ENCODE measurements at regions not wholly inside any gene's neighbourhood (a gene's known extent, or its start where the extent isn't known, plus 50 kb on each side); places are given as distances from the start of the nearest gene placed in this dataset.

GRCh38 chr3:181935915-181936314, 224.2 kb downstream of the SOX2 start:
- no peak for TF ChIP-seq CTCF (IDR thresholded peaks at IDR 0.05; ENCODE audit: insufficient read depth, low read depth, low read length)
- no peak for TF ChIP-seq EZH2 (IDR thresholded peaks at IDR 0.05; ENCODE audit: insufficient read depth, low read length)

Measured in astrocyte (in vitro differentiated cells and primary cell).